HG02571 (cell line): ENCODE measurements at regions not wholly inside any gene's neighbourhood (a gene's known extent, or its start where the extent isn't known, plus 50 kb on each side); places are given as distances from the start of the nearest gene placed in this dataset.

ENCODE experiments used
- ATAC-seq: cut with Tn5 transposase; IDR thresholded peaks from one replicate; pipeline ENCODE4 v1.9.1; 2021; ENCODE audit warnings: mild to moderate bottlenecking, moderate library complexity; ENCODE audit not compliant: unreplicated experiment

- no peak for ATAC-seq
Observed at GRCh38 chr14:101174980-101175606, 271.6 kb upstream of the RTL1 start.

DNA sequence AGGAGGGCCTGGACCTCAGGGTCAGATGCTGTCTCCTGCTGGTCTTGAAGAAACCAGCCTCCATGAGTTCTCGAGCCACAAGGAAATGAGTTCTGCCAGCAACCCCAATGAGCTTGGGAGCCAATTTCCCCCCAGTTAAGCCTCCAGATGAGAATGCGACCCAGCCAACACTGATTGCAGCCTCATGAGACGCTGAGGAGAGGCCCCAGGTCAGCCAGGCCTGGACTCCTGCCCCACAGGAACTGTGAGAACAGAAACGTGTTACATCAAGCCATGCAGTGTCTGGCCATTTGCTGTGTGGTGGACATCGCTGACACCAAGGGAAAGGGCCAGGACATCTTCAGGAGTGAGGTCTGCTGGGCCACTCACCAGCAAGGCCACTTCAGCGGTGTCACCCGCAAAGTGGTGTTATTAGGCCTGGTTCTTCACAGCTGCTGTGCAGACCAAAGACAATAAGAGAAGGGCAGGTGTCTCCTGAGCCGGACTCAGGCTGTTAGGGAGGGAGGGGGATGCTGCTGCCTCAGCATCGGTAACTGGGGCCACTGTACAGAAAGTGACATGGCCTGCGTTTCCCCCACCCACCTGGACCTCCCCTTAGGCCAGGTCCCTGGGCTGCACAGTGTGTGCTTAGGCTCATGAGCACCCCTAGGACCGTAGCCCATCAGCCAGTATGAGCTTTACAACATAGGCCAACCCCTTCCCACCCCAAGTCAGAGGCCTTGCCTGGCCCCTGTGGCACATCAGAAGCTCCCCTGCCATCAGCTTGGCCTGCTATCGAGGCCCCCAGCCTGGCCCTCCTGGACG is 272.4 kb upstream of the RTL1 start:
- no peak for ATAC-seq

GRCh38 chr14:101176535-101177205 is 273.1 kb upstream of the RTL1 start:
- no peak for ATAC-seq

DNA sequence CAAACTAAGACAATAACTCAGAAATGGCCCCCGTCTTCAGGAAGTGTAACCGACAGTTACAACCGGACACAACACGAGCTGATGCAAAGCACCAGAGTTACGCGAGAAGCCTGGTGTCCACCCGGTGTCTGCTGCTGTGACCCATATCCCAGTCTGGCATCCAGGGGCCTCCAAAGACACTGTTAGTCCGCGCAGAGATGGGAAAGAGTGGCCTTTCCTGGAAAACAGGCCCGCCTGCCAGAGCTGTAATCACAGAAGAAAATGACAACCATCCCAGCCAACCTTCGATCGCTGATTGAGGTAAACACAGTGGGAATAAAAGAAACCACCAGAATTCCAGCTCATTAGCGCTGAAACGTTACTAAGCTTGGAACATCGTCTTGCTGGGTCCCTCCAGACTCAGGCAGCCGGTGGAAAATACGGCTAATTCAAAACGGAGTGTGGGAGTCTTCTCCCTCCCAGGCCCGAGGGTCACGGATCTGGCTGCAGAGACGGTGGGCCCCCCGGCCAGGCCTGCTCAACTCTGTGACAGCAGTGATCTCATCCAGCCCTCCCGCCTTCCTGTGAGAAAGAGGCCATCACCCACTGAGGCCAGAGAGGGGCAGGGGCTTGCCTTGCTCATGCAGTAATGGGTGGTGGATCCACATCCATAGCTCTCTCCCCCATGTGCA is 273.9 kb upstream of the RTL1 start:
- no peak for ATAC-seq

DNA sequence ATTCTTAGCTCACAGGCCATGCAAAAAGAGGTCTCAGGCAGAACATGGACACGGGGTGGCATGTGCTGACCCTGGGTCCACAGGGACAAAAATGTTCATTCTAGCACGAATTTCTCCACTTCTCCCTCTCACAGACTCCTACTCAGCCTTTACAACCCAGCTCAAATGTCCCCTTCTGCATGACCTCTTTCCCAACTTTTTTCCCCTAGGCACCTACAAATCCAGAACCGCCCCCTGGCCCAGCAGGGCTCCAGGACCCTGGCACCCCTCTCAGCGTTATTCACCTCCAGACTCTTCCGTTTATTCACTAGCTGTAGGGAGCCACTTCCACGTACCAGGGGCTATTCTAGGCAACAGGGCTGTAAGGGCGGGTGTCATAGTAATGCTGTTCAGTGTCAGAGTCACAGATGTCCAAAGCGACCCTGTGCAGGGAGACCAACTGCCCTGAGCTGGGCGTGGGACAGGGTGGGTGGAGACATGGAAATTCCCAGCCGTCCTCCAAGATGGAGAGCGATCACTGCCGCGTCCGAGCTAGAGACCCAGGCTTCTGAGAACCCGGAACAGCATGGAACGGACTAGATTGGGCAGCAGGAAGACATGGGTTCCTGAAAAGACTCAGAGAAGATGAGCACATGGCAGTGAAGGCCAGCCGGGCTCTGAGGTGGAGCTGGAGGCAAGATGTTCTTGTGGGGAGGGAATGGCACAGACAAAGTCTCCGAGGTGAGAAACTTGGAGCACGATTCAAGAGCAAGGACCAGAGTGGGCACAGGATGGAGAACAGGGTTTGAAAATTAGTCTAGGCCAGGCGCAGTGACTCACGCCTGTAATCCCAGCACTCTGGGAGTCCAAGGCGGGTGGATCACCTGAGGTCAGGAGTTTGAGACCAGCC is 274.9 kb upstream of the RTL1 start:
- ATAC-seq = no peak

DNA sequence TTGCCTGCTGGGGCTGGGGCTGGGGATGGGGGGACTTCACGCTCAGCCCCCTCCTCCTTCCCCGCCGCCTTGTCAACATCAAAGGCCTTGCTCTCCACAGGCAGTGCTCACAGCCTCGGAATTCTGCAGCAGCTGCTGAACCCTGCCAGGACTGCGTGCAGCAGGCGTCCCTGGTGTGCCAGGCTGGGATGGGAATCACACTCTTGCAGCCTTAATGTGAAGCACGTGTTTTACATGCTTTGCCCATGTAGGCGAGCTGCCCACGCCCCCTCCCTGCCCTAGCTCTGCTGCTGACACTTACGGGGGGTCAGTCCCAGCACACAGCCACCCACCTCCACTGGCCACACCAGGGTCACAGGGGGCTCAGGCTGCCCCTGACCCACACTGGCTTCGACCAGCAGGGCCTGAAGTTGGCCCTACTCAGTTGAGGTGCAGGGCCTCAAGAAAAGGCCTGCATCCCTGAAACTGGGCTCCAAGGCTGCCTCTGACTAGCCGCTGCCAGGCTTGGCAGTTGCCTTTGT is 276.2 kb upstream of the RTL1 start:
- no peak for ATAC-seq

DNA sequence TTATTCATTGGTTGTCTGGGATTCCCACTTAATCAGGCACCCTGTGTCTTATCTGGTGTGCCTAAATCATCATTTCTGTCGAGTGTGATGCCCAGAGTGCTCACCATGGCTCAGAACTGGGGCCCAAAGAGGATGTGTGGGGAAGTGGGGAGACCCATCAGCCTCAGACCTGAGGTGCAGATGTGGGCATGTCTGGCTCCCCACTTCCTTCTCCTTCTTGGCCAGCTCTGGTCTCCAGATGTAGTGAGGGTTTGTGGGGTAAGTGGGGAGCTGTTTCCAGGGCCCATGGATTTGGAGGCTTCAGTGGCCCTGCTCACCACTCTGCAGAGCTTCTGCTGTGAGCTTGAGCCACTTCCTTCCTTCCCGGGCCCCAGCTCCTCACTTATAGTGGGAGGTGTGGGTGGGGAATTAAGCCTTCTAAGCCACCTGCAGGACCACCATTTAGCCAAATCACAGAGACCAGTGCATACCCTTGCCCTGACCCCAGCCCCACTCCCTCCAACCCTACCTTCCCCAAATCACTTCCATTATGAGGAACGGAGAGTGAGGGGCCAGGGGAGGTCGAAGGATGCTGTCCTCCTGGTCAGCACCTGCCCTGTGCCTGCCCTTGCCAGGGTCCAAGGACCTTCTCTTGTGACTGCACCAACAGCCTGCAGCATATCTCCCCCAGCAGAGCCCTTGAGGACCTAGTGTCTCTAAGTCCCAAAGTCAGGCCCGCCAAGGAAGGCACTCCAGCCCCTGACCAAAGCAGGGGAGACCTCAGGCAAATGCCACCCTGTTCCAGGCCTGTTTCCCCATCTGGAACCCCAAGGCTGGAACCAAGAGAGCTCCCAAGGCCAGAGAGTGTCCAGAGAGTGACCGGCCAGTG is 278.2 kb upstream of the RTL1 start:
- no peak for ATAC-seq

DNA sequence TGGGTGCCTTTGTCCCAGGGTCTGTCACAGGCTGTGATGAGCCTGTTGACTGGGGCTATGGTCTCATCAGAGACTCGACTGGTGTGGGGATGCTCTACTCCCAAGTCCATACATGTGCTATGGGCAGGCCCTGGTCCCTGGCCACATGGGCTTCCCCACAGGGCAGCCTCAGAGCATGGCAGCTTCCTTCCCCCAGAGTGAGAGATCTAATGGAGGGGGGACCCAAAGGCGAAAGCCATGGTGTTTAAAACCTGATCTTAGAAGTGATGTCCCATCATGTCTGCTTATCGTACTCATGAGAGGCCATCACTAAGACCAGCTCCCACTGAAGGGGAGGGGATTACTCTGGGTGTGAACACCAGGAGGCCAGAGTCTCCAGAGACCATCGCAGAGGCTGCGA is 279.0 kb upstream of the RTL1 start:
- ATAC-seq = no peak

DNA sequence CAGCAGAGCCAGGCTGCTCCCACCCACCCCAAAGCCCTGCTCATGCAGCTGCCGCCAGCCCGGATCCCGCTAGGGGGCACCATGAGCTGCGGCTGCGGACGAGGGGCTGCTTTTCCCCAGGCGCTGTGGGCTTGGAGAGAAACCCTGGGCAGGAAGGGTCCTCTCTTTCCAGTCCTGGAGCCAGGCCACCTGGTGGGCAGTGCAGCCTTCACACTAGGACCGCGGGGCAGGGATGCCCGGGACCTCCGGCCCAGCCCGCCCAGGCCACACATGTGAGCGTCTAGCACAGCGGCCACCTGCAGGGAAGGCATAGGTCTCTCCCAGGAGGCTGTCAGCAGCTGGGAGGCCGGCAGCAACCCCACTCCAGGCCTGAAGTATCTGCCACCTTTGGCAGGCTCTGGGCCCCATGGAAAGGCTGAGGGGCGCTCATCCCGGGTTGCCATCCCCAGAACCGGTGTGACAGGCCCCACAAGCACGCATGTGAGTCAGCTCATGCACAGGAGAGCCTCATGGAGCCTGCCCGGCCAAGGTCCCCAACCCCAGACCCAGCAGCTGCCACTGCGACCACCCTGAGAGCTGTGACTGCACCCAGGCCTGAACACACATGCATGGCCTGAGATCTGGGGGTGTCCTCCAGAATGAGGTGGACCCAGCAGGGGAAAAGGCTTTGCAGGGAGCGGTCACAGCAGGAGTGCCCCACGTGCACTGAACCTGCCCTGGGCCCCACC is 280.0 kb upstream of the RTL1 start:
- ATAC-seq = no peak

- ATAC-seq = no peak
Observed at GRCh38 chr14:101184104-101184455, 280.6 kb upstream of the RTL1 start.

- no peak for ATAC-seq
Observed at GRCh38 chr14:101184572-101184971, 281.1 kb upstream of the RTL1 start.

GRCh38 chr14:101185073-101185835 is 281.7 kb upstream of the RTL1 start:
- ATAC-seq = no peak

- ATAC-seq = no peak
Observed at GRCh38 chr14:101185946-101186345, 282.4 kb upstream of the RTL1 start.

GRCh38 chr14:101186544-101186943 is 283.0 kb upstream of the RTL1 start:
- ATAC-seq = no peak

GRCh38 chr14:101186992-101187815 is 283.7 kb upstream of the RTL1 start:
- no peak for ATAC-seq

DNA sequence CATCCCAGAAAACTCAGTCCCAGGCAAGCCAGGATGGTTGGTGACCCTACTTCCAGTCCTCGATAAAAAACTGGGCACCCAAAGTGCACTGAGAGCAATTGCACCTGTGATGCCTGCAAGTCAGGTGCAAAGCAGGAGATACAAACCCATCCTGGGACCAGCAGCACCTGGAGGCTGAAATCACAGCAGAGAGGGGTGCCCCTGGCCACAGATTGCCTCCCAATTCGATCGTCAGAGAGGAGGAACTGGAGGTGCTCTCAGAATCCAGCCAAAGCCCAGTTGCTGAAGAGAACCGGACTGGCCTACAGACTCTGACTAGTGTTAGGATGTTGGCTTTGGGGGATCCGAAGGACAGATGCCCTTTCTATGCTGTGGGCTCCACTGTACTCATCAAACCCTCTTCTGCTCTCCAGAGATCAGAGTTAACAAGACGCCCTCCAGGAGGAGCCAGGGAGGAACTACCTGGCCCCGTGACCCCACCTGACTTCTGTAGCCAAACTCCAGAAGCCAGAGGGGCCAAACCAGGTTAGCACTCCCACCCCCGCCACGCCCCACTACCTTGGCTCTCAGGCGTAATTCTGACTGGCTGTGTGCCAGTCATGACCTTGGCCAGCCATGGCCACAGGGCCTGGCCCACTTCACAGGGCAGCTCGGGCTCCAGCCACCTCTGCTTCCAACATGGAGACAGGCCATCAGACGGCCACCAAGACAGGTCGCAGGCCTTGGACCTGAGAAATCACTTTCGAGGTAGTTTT is 284.5 kb upstream of the RTL1 start:
- no peak for ATAC-seq

- no peak for ATAC-seq
Observed at GRCh38 chr14:101188571-101188915, 285.0 kb upstream of the RTL1 start.
